ENCODE measurements at regions not wholly inside any gene's neighbourhood (a gene's known extent, or its start where the extent isn't known, plus 50 kb on each side); places are given as distances from the start of the nearest gene placed in this dataset.

GRCh38 chr14:21913759-21914158 is 240.1 kb upstream of the OR4E1 start (continued):
- TF ChIP-seq DBP (CRISPR knock-in tag; IDR thresholded peaks at IDR 0.05; ENCODE audit: not compliant biosample characterization) (no peak), AKNA (CRISPR knock-in tag; IDR thresholded peaks at IDR 0.05; ENCODE audit: borderline replicate concordance) (0 out of 2 replicates have a peak, but pooled peaks have one; percentile 38), KAT8 (CRISPR knock-in tag; IDR thresholded peaks at IDR 0.05) (peak; percentile 38; the same call in 1 of the 2 replicates), ZNF33B (CRISPR knock-in tag; IDR thresholded peaks at IDR 0.05) (no peak), HNF4A (CRISPR knock-in tag; IDR thresholded peaks at IDR 0.05) (peak; percentile 39; the same call in 1 of the 2 replicates), ZNF121 (CRISPR knock-in tag; IDR thresholded peaks at IDR 0.05) (no peak), MIER3 (CRISPR knock-in tag; IDR thresholded peaks at IDR 0.05; ENCODE audit: borderline replicate concordance) (0 out of 2 replicates have a peak, but pooled peaks have one; percentile 22), USF2 (IDR thresholded peaks at IDR 0.05; ENCODE audit: low read depth, low read length) (no peak), USF2 (CRISPR knock-in tag; IDR thresholded peaks at IDR 0.05; ENCODE audit: borderline replicate concordance) (no peak), ZNF335 (CRISPR knock-in tag; IDR thresholded peaks at IDR 0.05) (no peak), ZNF44 (CRISPR knock-in tag; IDR thresholded peaks at IDR 0.05) (no peak), GTF2F1 (IDR thresholded peaks at IDR 0.05; ENCODE audit: low read length) (no peak), ZNF713 (CRISPR knock-in tag; IDR thresholded peaks at IDR 0.05) (no peak), PATZ1 (CRISPR knock-in tag; IDR thresholded peaks at IDR 0.05) (no peak), IKZF1 (IDR thresholded peaks at IDR 0.05) (no peak), ZNF260 (CRISPR knock-in tag; IDR thresholded peaks at IDR 0.05; ENCODE audit: borderline replicate concordance, low read depth) (no peak), EP300 (IDR thresholded peaks at IDR 0.05; ENCODE audit: low read depth in 2 of 2, low read length in 2 of 2) (no peak), EP300 (CRISPR knock-in tag; IDR thresholded peaks at IDR 0.05; ENCODE audit: borderline replicate concordance) (no peak)
- TF ChIP-seq, protein P1, sequence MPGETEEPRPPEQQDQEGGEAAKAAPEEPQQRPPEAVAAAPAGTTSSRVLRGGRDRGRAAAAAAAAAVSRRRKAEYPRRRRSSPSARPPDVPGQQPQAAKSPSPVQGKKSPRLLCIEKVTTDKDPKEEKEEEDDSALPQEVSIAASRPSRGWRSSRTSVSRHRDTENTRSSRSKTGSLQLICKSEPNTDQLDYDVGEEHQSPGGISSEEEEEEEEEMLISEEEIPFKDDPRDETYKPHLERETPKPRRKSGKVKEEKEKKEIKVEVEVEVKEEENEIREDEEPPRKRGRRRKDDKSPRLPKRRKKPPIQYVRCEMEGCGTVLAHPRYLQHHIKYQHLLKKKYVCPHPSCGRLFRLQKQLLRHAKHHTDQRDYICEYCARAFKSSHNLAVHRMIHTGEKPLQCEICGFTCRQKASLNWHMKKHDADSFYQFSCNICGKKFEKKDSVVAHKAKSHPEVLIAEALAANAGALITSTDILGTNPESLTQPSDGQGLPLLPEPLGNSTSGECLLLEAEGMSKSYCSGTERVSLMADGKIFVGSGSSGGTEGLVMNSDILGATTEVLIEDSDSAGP (CRISPR knock-in tag; IDR thresholded peaks at IDR 0.05; ENCODE audit: borderline replicate concordance) = no peak
- TF ChIP-seq, protein P2, sequence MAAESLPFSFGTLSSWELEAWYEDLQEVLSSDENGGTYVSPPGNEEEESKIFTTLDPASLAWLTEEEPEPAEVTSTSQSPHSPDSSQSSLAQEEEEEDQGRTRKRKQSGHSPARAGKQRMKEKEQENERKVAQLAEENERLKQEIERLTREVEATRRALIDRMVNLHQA (CRISPR knock-in tag; IDR thresholded peaks at IDR 0.05) = no peak

All from HepG2 (cell line).